Middle frontal gyrus (tissue), 1 donor: ENCODE measurements at regions not wholly inside any gene's neighbourhood (a gene's known extent, or its start where the extent isn't known, plus 50 kb on each side); places are given as distances from the start of the nearest gene placed in this dataset.
A peak's percentile ranks its signal among the peaks of the same experiment; 100 is the strongest.
"Not testable (repeated sequence)": the region's sequence is repeated elsewhere in the genome, so short reads cannot be mapped to it uniquely, and the experiment has no call there.

Experiments
- DNase-seq: peaks from one replicate; pipeline ENCODE4 v3.0.0-alpha.2; 2015; ENCODE audit warnings: low spot score; ENCODE audit errors: extremely low spot score

GRCh38 chr10:34957531-34957930, 132.6 kb downstream of the CUL2 start:
- DNase-seq: no peak

DNA sequence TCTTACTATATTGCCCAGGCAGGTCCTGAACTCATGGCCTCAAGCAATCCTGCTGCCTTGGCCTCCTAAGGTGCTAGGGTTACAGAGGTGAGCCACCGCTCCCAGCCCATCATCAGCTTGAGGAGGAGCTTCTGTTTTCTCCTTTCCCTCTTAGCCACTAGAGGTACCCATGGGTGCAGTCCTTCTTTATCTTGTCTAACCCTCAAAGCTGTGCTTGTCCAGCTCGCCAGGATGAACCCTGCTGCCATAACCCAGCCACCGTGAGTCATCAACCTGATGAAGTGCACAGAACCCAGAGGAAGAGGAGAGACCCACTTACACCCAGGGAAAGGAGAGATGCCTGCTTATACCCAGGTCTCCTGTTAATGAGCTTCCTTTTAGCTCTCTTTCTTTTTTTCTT, 133.4 kb downstream of the CUL2 start:
- DNase-seq: no peak

- DNase-seq: no peak
Observed at GRCh38 chr10:34955391-34955790, 134.8 kb downstream of the CUL2 start.

DNA sequence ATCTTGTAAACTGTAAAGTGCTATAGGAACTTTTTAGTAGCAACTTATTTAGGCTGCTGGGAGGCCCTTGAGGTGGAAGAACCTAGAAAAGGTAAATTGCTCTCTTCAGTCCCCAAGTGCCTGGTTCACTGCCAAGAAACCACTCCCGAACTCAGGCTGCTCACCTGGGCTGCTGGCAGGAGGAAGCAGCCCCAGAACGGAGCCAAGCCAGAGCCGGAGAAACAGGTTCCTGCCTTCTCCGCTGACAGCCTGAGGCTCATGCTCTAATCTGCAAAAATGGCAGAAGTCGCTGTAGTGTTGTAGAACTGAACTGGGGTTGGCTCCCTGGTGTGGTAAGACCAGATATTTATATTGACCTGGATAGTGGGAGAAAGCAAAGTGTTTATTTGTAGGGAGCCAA, 136.0 kb downstream of the CUL2 start:
- no peak for DNase-seq

GRCh38 chr10:34951263-34951887, 136.3 kb upstream of the PARD3 start:
- not testable (repeated sequence) for DNase-seq

GRCh38 chr10:34945951-34946522, 130.9 kb upstream of the PARD3 start:
- not testable (repeated sequence) for DNase-seq

- DNase-seq: no peak
Observed at GRCh38 chr10:34941471-34942357, 126.6 kb upstream of the PARD3 start.

DNA sequence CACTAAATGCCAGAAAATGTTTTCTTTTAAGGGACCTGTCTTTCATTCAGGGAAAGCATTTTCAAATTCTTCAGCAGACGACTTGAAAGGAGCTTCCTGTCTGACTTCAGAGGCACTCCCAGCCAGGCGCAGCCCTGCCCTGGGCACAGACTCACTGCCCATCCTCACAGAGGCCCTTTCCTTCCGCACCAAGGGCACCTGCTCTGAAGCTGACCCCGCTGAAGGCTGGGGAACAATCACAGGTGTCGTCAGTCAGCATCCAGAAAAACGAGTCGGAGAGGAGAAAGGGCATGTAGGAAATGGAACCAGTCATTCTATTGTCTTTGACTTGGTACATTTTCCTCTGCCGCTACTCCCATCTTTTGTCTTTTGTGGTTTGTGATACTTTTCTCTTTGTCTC, 125.3 kb upstream of the PARD3 start:
- DNase-seq: no peak

- no peak for DNase-seq
Observed at GRCh38 chr10:34938399-34938670, 123.2 kb upstream of the PARD3 start.

- DNase-seq: not testable (repeated sequence)
Observed at GRCh38 chr10:34937643-34938398, 122.7 kb upstream of the PARD3 start.

DNA sequence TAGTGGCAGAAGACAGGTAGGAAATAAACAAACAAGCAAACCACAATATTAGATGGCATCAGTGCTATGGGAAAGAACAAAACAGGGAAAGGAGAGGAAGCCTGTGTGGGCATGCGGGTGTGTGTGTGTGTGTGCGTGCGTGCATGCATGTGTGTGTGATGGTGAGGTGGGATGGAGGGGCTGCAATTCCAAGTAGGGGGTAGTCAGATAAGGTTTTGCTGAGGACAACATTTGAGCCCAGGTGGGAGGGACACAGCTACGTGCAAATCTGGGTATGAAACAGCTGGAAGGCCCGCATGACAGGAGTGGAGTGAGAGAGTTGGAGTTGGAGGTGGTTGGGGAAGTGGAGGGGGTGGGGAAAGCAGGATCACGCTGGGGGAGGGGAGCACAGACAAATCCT, 121.0 kb upstream of the PARD3 start:
- no peak for DNase-seq

DNA sequence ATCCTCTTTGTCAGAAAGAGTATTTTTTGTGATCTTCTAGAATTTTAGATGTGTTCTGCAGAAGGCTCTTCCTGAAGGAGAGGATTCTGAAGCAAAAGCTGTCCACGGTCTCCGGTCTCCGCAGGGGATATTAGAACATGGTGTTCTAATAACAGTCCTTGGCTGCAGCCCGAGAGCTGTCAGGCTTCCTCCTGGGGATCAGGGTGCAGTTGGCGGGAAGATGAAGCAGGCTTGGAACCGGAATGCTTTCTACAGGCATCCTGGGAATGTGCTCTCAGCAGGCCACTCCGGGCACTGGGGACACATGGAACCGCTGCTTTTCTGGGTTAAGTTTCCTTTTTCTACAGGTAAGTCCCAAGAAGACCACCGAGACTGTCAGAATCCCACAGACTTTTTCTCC, 118.6 kb upstream of the PARD3 start:
- no peak for DNase-seq

- DNase-seq: no peak
Observed at GRCh38 chr10:34932235-34932634, 117.1 kb upstream of the PARD3 start.

GRCh38 chr10:34931216-34931615, 116.1 kb upstream of the PARD3 start:
- DNase-seq: no peak

DNA sequence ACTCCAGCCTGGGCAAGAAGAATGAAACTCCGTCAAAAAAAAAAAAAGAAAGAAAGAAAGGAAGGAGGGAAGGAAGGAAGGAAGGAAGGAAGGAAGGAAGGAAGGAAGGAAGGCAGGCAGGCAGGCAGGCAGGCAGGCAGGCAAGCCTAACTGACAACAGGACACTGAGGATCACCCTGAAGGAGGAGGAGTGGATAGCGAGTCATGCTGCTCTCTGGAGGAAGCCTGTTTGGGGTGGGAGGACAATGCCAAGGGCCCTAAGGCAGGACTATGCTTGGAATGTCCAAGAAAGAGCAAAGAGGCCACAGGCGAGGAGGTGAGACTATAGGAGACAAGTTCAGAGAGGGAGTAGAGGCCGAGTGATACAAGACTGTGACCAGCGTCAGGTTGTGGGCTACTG, 107.0 kb upstream of the PARD3 start:
- DNase-seq: no peak

- DNase-seq: no peak
Observed at GRCh38 chr10:34920578-34920977, 105.5 kb upstream of the PARD3 start.

GRCh38 chr10:34918776-34919315, 103.8 kb upstream of the PARD3 start:
- DNase-seq: no peak

- no peak for DNase-seq
Observed at GRCh38 chr10:34918060-34918775, 103.1 kb upstream of the PARD3 start.

- peak; percentile 20 for DNase-seq
Observed at GRCh38 chr10:34916314-34916713, 101.2 kb upstream of the PARD3 start.

- no peak for DNase-seq
Observed at GRCh38 chr10:34912771-34913170, 97.7 kb upstream of the PARD3 start.

GRCh38 chr10:34911661-34912205, 96.6 kb upstream of the PARD3 start:
- no peak for DNase-seq
